B cell (primary cell): ENCODE measurements at regions not wholly inside any gene's neighbourhood (a gene's known extent, or its start where the extent isn't known, plus 50 kb on each side); places are given as distances from the start of the nearest gene placed in this dataset.

Experiments used
- ATAC-seq: fragments of 200-7000 bp; cut with Tn5 transposase; one replicate; pipeline ENCODE4 v1.10.0; 2021; ENCODE audit warnings: low read depth, mild to moderate bottlenecking, moderate number of reproducible peaks, moderate library complexity
- CTCF ChIA-PET: fragments of 350-600 bp; sonication (Branson Sonifier 250); formaldehyde crosslinking; loops from one replicate; lab custom pipeline; 2021; ENCODE audit warnings: antibody characterized with exemption, inconsistent platforms; lab: Charles Lee
- POLR2A ChIA-PET: fragments of 350-600 bp; sonication (Branson Sonifier 250); formaldehyde crosslinking; loops from one replicate; lab custom pipeline; 2021; ENCODE audit warnings: antibody characterized with exemption; lab: Charles Lee
- DNase-seq: peaks from one replicate; pipeline ENCODE4 v3.0.0; 2013
- H2AFZ ChIP-seq: 2 replicates; pipeline ENCODE4 v1.6.1; 2012; ENCODE audit warnings: mild to moderate bottlenecking, low read depth, low read length; ENCODE audit not compliant: insufficient read depth, poor library complexity, severe bottlenecking
- H3K27ac ChIP-seq, 2 donors: 1 replicate in 1 of 2; 2 replicates in 1 of 2; pipeline ENCODE4 v1.5.1; 2012 to 2013; ENCODE audit warnings: low read length in 2 of 2, mild to moderate bottlenecking in 2 of 2, moderate library complexity in 1 of 2
- H3K27me3 ChIP-seq, 4 experiments: fragments of 200-600 bp in 1 of 4; sonication (generic) in 1 of 4; replicated peaks in 1 of 4; 1 replicate in 2 of 4; 2 replicates in 2 of 4; pipeline versions ENCODE4 v1.6.1 to v1.7.0; 2013 to 2016; ENCODE audit warnings: low read length in 3 of 4, mild to moderate bottlenecking in 2 of 4, mixed read lengths in 1 of 4, moderate library complexity in 1 of 4; ENCODE audit not compliant: insufficient read depth in 4 of 4, control insufficient read depth in 3 of 4; ENCODE audit errors: control extremely low read depth in 1 of 4
- H3K36me3 ChIP-seq, 2 experiments: replicated peaks in 1 of 2; 1 replicate in 1 of 2; 2 replicates in 1 of 2; pipeline versions ENCODE4 v1.6.1 to v1.7.1; 2013; ENCODE audit warnings: low read length in 1 of 2; ENCODE audit not compliant: insufficient read depth in 2 of 2, control insufficient read depth in 1 of 2; ENCODE audit errors: control extremely low read depth in 1 of 2, extremely low read depth in 1 of 2
- H3K4me1 ChIP-seq, 2 donors: fragments of 200-600 bp in 1 of 2; sonication (generic) in 1 of 2; 1 replicate in 1 of 2; 2 replicates in 1 of 2; pipeline versions ENCODE4 v1.5.1 to v1.6.1; 2013 to 2017; ENCODE audit warnings: low read length in 2 of 2; ENCODE audit not compliant: control insufficient read depth in 2 of 2, insufficient read depth in 2 of 2
- H3K4me2 ChIP-seq: replicated peaks from 2 replicates; pipeline ENCODE3; 2012; ENCODE audit warnings: mild to moderate bottlenecking, low read depth, low read length; ENCODE audit not compliant: poor library complexity, severe bottlenecking
- H3K4me3 ChIP-seq, 5 experiments: fragments of 200-600 bp in 1 of 5; sonication (generic) in 1 of 5; 1 replicate in 3 of 5; 2 replicates in 2 of 5; pipeline versions ENCODE4 v1.5.1 to v1.7.0; 2011 to 2016; ENCODE audit warnings: low read length in 4 of 5, mild to moderate bottlenecking in 4 of 5, low read depth in 2 of 5, control low read depth in 1 of 5, moderate library complexity in 1 of 5; ENCODE audit not compliant: insufficient read depth in 1 of 5; ENCODE audit errors: control extremely low read depth in 1 of 5, extremely low read depth in 1 of 5
- H3K79me2 ChIP-seq: fragments of 200-600 bp; sonication (generic); one replicate; pipeline ENCODE4 v1.6.0; 2016; ENCODE audit warnings: low read length; ENCODE audit not compliant: control insufficient read depth, insufficient read depth
- H3K9ac ChIP-seq: fragments of 200-600 bp; sonication (generic); 2 replicates; pipeline ENCODE4 v1.6.1; 2017; ENCODE audit warnings: mild to moderate bottlenecking, low read length, moderate library complexity
- H3K9me3 ChIP-seq, 3 donors: one replicate each; pipeline versions ENCODE4 v1.6.1 to v1.7.1; 2013; ENCODE audit warnings: low read length in 2 of 3; ENCODE audit not compliant: control insufficient read depth in 2 of 3, insufficient read depth in 1 of 3; ENCODE audit errors: control extremely low read depth in 1 of 3
- H4K20me1 ChIP-seq: 2 replicates; pipeline ENCODE4 v1.6.0; 2012; ENCODE audit warnings: mild to moderate bottlenecking, low read length; ENCODE audit not compliant: insufficient read depth, control insufficient read depth, poor library complexity, severe bottlenecking
- H3K27ac Mint-ChIP-seq: one replicate; pipeline ENCODE4 v1.8.0; 2021; ENCODE audit warnings: mixed read lengths
- H3K27me3 Mint-ChIP-seq: one replicate; pipeline ENCODE4 v1.8.0; 2021; ENCODE audit warnings: mixed read lengths
- H3K4me1 Mint-ChIP-seq: one replicate; pipeline ENCODE4 v1.8.0; 2021; ENCODE audit warnings: mixed read lengths
- H3K4me3 Mint-ChIP-seq: one replicate; pipeline ENCODE4 v1.8.0; 2021; ENCODE audit warnings: mixed read lengths
- H3K9me3 Mint-ChIP-seq: one replicate; pipeline ENCODE4 v1.8.0; 2022; ENCODE audit warnings: mixed read lengths; ENCODE audit not compliant: insufficient read depth
- EZH2 ChIP-seq: IDR thresholded peaks from 2 replicates; pipeline ENCODE4 v1.6.1; 2012; ENCODE audit warnings: borderline replicate concordance, low read depth, mild to moderate bottlenecking, moderate library complexity, low read length; ENCODE audit not compliant: insufficient read depth, poor library complexity, severe bottlenecking
- WGBS: methylation state at CpG from one replicate; pipeline ENCODE4 v1.1.5; 2013; ENCODE audit warnings: missing lambda C conversion rate; ENCODE audit not compliant: insufficient coverage; 5-methylcytosine and 5-hydroxymethylcytosine counted together
- intact Hi-C: fragments of 100-400 bp; cut with micrococcal nuclease; formaldehyde crosslinking; loops from one replicate; pipeline ENCODE4 v1.10.0; 2022
- small RNA-seq: library from RNA; depleted of rRNA; stranded (forward); fragments of <200 nt; gene quantifications from one replicate; pipeline ENCODE3, GENCODE V24; 2012; ENCODE audit warnings: low replicate concordance, low read depth; ENCODE audit not compliant: insufficient read length
- TF ChIP-seq, protein P1 (sequence below): fragments of 200-600 bp; IDR thresholded peaks from one replicate; pipeline ENCODE4 v1.8.0; 2022; ENCODE audit warnings: antibody characterized with exemption, mild to moderate bottlenecking

DNA sequence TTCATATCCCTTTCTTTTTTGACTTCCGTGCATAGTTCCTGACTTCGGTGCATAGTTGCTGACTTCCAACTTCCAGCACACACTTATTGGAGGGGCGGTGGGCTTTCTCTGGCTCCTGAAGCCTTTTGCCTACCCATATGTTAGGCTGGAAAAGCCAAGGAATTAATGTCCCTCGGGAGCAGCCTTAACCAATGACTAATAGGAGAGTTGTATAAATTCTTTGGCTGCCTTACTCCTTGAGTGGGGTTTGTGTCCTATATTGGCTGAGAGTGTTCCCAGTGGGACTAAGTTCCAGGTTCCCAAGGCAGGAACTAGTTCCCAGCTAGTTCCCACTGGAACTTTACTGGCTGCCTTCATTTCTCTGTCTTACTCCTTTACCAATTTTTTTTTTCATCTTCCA is 105.7 kb downstream of the ZNF326 start:
- H3K79me2 ChIP-seq: no peaks in the 10 kb centered on the region
- intact Hi-C loops: no loop called here
- H3K4me3 ChIP-seq: no peak overlapping the region
- H3K36me3 ChIP-seq: no peaks in the 10 kb centered on the region
- TF ChIP-seq EZH2: no peak
- TF ChIP-seq, protein P1, sequence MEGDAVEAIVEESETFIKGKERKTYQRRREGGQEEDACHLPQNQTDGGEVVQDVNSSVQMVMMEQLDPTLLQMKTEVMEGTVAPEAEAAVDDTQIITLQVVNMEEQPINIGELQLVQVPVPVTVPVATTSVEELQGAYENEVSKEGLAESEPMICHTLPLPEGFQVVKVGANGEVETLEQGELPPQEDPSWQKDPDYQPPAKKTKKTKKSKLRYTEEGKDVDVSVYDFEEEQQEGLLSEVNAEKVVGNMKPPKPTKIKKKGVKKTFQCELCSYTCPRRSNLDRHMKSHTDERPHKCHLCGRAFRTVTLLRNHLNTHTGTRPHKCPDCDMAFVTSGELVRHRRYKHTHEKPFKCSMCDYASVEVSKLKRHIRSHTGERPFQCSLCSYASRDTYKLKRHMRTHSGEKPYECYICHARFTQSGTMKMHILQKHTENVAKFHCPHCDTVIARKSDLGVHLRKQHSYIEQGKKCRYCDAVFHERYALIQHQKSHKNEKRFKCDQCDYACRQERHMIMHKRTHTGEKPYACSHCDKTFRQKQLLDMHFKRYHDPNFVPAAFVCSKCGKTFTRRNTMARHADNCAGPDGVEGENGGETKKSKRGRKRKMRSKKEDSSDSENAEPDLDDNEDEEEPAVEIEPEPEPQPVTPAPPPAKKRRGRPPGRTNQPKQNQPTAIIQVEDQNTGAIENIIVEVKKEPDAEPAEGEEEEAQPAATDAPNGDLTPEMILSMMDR: no peak
- Mint-ChIP-seq H3K9me3 (no peaks in the 10 kb centered on the region), H3K4me3 (no peak overlapping the region), H3K4me1 (no peaks in the 10 kb centered on the region), H3K27ac (no peak overlapping the region), H3K27me3 (no peaks in the 10 kb centered on the region)
- peaks cover 0 to 4% (median 2%) of the 10 kb centered on the region in 3 donors for H3K9me3 ChIP-seq
- WGBS: 86% methylated on average over 1 of the region's 4 CpGs
- ATAC-seq: no peak
- no peaks in the 10 kb centered on the region for H3K4me1 ChIP-seq
- H2AFZ ChIP-seq: no peak overlapping the region
- H3K4me2 ChIP-seq: no peak overlapping the region
- H3K27ac ChIP-seq: no peak overlapping the region
- no peak overlapping the region for H3K9ac ChIP-seq
- CTCF ChIA-PET: no interaction called here
- no peak for DNase-seq
- H4K20me1 ChIP-seq: no peaks in the 10 kb centered on the region
- no peaks in the 10 kb centered on the region for H3K27me3 ChIP-seq
- POLR2A ChIA-PET: no interaction called here

GRCh38 chr1:90092441-90092840 is 97.5 kb downstream of the ZNF326 start:
- Histone ChIP-seq H3K9me3 (peaks cover 0 to 7% (median 4%) of the 10 kb centered on the region in 3 donors), H3K4me2 (no peak overlapping the region), H3K9ac (no peak overlapping the region), H4K20me1 (no peaks in the 10 kb centered on the region), H3K27ac (no peak overlapping the region), H3K4me1 (no peaks in the 10 kb centered on the region), H3K27me3 (peaks cover 0 to 2% (median 0%) of the 10 kb centered on the region in 4 experiments), H3K79me2 (no peaks in the 10 kb centered on the region), H3K4me3 (no peak overlapping the region), H2AFZ (no peak overlapping the region), H3K36me3 (no peaks in the 10 kb centered on the region)
- DNase-seq: no peak
- no peak for ATAC-seq
- no peak overlapping the region for H3K4me3 Mint-ChIP-seq
- no peaks in the 10 kb centered on the region for H3K9me3 Mint-ChIP-seq
- H3K27me3 Mint-ChIP-seq: peaks cover 34% of the 10 kb centered on the region
- no CpG with 5 or more reads among the region's 3 CpGs for WGBS
- H3K4me1 Mint-ChIP-seq: no peaks in the 10 kb centered on the region
- H3K27ac Mint-ChIP-seq: no peak overlapping the region
- POLR2A ChIA-PET: no interaction called here
- TF ChIP-seq EZH2: no peak
- TF ChIP-seq, protein P1: no peak
- intact Hi-C loops: no loop called here
- CTCF ChIA-PET: no interaction called here

Small RNA genes in the stretch of these regions (small RNA-seq; reads per million reads assigned to genes)
- 2.7 reads per million, percentile 38 among the genes with 10 or more reads in this experiment for gene RNU6-695P
